H9 (cell line): ENCODE measurements at regions not wholly inside any gene's neighbourhood (a gene's known extent, or its start where the extent isn't known, plus 50 kb on each side); places are given as distances from the start of the nearest gene placed in this dataset.

Experiments
- DNase-seq: peaks from one replicate; pipeline ENCODE4 v3.0.0-alpha.2; 2017
- H2AFZ ChIP-seq: one replicate; pipeline ENCODE4 v1.6.1; 2013; ENCODE audit warnings: mild to moderate bottlenecking, low read length, control low read depth, moderate library complexity
- H2AK5ac ChIP-seq: 2 replicates; pipeline ENCODE4 v1.6.1; 2013; ENCODE audit warnings: low read length, control low read depth, mixed read lengths; ENCODE audit not compliant: insufficient read length
- H2BK120ac ChIP-seq: one replicate; pipeline ENCODE4 v1.6.1; 2013; ENCODE audit warnings: low read depth, mild to moderate bottlenecking, low read length, control low read depth, inconsistent platforms; ENCODE audit not compliant: poor library complexity, severe bottlenecking
- H2BK12ac ChIP-seq: 2 replicates; pipeline ENCODE4 v1.6.1; 2013; ENCODE audit warnings: low read length, control low read depth, mixed read lengths, low read depth; ENCODE audit not compliant: insufficient read length
- H2BK15ac ChIP-seq: 2 replicates; pipeline ENCODE4 v1.6.1; 2013; ENCODE audit warnings: low read depth, low read length, control low read depth
- H2BK20ac ChIP-seq: one replicate; pipeline ENCODE4 v1.6.1; 2013; ENCODE audit warnings: low read depth, mild to moderate bottlenecking, low read length, control low read depth, inconsistent platforms; ENCODE audit not compliant: poor library complexity, severe bottlenecking
- H2BK5ac ChIP-seq: 2 replicates; pipeline ENCODE4 v1.6.1; 2013; ENCODE audit warnings: low read length, control low read depth, mixed read lengths; ENCODE audit not compliant: insufficient read length
- H3K14ac ChIP-seq: 2 replicates; pipeline ENCODE4 v1.6.1; 2013; ENCODE audit warnings: low read length, control low read depth; ENCODE audit not compliant: insufficient read depth
- H3K18ac ChIP-seq: 2 replicates; pipeline ENCODE4 v1.6.1; 2013; ENCODE audit warnings: low read depth, mild to moderate bottlenecking, mixed read lengths, low read length, control low read depth; ENCODE audit not compliant: insufficient read length
- H3K23ac ChIP-seq: 2 replicates; pipeline ENCODE4 v1.6.1; 2013; ENCODE audit warnings: low read length, control low read depth, mixed read lengths, low read depth; ENCODE audit not compliant: insufficient read length
- H3K23me2 ChIP-seq: 2 replicates; pipeline ENCODE4 v1.6.1; 2013; ENCODE audit warnings: low read depth, mild to moderate bottlenecking, mixed read lengths, low read length, control low read depth; ENCODE audit not compliant: insufficient read length, poor library complexity, severe bottlenecking
- H3K27ac ChIP-seq: 2 replicates; pipeline ENCODE4 v1.5.1; 2013; ENCODE audit warnings: low read length, control low read depth, mixed read lengths, low read depth; ENCODE audit not compliant: insufficient read length
- H3K27me3 ChIP-seq: 2 replicates; pipeline ENCODE4 v1.6.1; 2013; ENCODE audit warnings: low read length, control low read depth, inconsistent platforms; ENCODE audit not compliant: insufficient read depth
- H3K4ac ChIP-seq: 2 replicates; pipeline ENCODE4 v1.6.1; 2013; ENCODE audit warnings: low read depth, mild to moderate bottlenecking, control low read depth, inconsistent platforms, low read length, moderate library complexity
- H3K4me1 ChIP-seq: 2 replicates; pipeline ENCODE4 v1.6.1; 2013; ENCODE audit warnings: low read length, control low read depth, inconsistent platforms; ENCODE audit not compliant: insufficient read depth
- H3K4me2 ChIP-seq: 2 replicates; pipeline ENCODE4 v1.6.1; 2013; ENCODE audit warnings: low read length, control low read depth, mixed read lengths; ENCODE audit not compliant: insufficient read length, insufficient read depth
- H3K56ac ChIP-seq: 2 replicates; pipeline ENCODE4 v1.6.1; 2013; ENCODE audit warnings: low read depth, mild to moderate bottlenecking, mixed read lengths, low read length, control low read depth; ENCODE audit not compliant: insufficient read length
- H3K79me1 ChIP-seq: 2 replicates; pipeline ENCODE4 v1.6.1; 2013; ENCODE audit warnings: low read depth, mild to moderate bottlenecking, moderate library complexity, low read length, control low read depth, inconsistent platforms; ENCODE audit not compliant: insufficient read depth, poor library complexity, severe bottlenecking
- H3K79me2 ChIP-seq: 2 replicates; pipeline ENCODE4 v1.6.1; 2013; ENCODE audit warnings: low read length, control low read depth, inconsistent platforms; ENCODE audit not compliant: insufficient read depth
- H3K9ac ChIP-seq: 2 replicates; pipeline ENCODE4 v1.6.1; 2013; ENCODE audit warnings: low read length, control low read depth, mixed read lengths; ENCODE audit not compliant: insufficient read length; ENCODE audit errors: extremely low read depth
- H3K9me3 ChIP-seq: one replicate; pipeline ENCODE4 v1.6.1; 2013; ENCODE audit warnings: low read depth, low read length, inconsistent platforms; ENCODE audit not compliant: control insufficient read depth
- H3T11ph ChIP-seq: one replicate; pipeline ENCODE4 v1.6.1; 2013; ENCODE audit warnings: mild to moderate bottlenecking, low read length, control low read depth, inconsistent platforms
- H4K20me1 ChIP-seq: one replicate; pipeline ENCODE4 v1.6.1; 2013; ENCODE audit not compliant: control insufficient read depth, insufficient read length, insufficient read depth
- H4K5ac ChIP-seq: 2 replicates; pipeline ENCODE4 v1.6.1; 2013; ENCODE audit warnings: low read depth, mild to moderate bottlenecking, mixed read lengths, low read length, control low read depth; ENCODE audit not compliant: insufficient read length
- H4K8ac ChIP-seq: replicated peaks from 2 replicates; pipeline ENCODE4 v1.6.1; 2013; ENCODE audit warnings: low read length, control low read depth, mixed read lengths, low read depth; ENCODE audit not compliant: insufficient read length
- H4K91ac ChIP-seq: 2 replicates; pipeline ENCODE4 v1.6.1; 2013; ENCODE audit warnings: low read depth, mild to moderate bottlenecking, moderate library complexity, mixed read lengths, low read length, control low read depth; ENCODE audit not compliant: insufficient read length
- H3K27ac Mint-ChIP-seq, 3 experiments: 2 replicates in 2 of 3; 3 replicates in 1 of 3; pipeline ENCODE4 v1.8.0; 2020 to 2021; ENCODE audit warnings: mixed read lengths in 3 of 3, mild to moderate bottlenecking in 1 of 3, moderate library complexity in 1 of 3
- H3K27me3 Mint-ChIP-seq: 2 replicates; pipeline ENCODE4 v1.8.0; 2021; ENCODE audit warnings: low read depth, mild to moderate bottlenecking, moderate library complexity, mixed read lengths
- H3K36me3 Mint-ChIP-seq, 3 experiments: 2 replicates in 2 of 3; 3 replicates in 1 of 3; pipeline ENCODE4 v1.8.0; 2020 to 2021; ENCODE audit warnings: low read depth in 3 of 3, mixed read lengths in 3 of 3; ENCODE audit not compliant: insufficient read depth in 1 of 3
- H3K4me1 Mint-ChIP-seq, 2 experiments: 2 replicates each; pipeline ENCODE4 v1.8.0; 2020; ENCODE audit warnings: mixed read lengths in 2 of 2
- H3K4me3 Mint-ChIP-seq, 2 experiments: 2 replicates in 1 of 2; 3 replicates in 1 of 2; pipeline ENCODE4 v1.8.0; 2020 to 2021; ENCODE audit warnings: mild to moderate bottlenecking in 2 of 2, mixed read lengths in 2 of 2, moderate library complexity in 1 of 2
- H3K9me3 Mint-ChIP-seq, 2 experiments: 2 replicates in 1 of 2; 3 replicates in 1 of 2; pipeline ENCODE4 v1.8.0; 2020; ENCODE audit warnings: mild to moderate bottlenecking in 2 of 2, mixed read lengths in 2 of 2, moderate library complexity in 1 of 2
- WGBS: extraction: QIAGEN DNeasy Blood & Tissue Kit; methylation state at CpG from one replicate; pipeline ENCODE4 v1.1.7; 2013; ENCODE audit warnings: missing lambda C conversion rate, low lambda C conversion rate, mixed read lengths; ENCODE audit not compliant: insufficient read length; ENCODE audit errors: extremely low coverage; 5-methylcytosine and 5-hydroxymethylcytosine counted together
- TF ChIP-seq, protein P1 (sequence below): fragments of 200-600 bp; sonication (generic); conservative IDR thresholded peaks from 3 replicates; pipeline ENCODE4 v1.8.0; 2021; ENCODE audit warnings: antibody characterized with exemption, mild to moderate bottlenecking

DNA sequence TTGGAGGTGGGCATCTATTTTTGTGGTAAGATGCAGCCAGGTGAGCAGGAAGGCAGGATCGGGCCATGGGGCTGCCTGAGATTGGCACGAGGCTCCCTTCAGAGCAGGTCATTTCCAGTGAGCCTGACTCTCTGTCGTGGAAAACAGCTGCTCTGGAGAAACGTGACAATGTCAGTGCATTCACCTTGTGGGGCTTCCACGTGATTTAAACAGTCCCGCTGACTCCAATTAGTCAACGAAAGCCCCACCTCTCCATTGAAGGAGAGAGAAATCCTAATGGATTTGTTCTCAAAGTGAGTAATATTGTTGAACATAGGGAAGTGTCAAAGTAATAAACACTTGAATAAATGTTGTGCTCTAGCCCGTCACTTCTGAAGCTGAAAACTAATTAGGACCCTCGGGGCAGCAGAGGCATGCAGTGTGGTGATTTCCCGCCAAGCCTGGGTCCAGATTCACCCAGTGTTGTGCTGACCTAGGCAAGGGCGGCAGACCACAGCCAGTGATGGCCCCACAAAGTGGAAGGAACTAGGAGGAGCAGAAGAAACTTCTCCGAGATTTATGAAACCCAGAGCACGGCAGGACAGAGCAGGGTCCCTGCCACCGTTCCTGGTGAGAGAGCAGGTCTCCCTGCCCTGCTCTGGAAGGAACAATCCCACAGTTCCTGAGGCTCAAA lies 172.5 kb upstream of the C1orf174 start:
- TF ChIP-seq, protein P1, sequence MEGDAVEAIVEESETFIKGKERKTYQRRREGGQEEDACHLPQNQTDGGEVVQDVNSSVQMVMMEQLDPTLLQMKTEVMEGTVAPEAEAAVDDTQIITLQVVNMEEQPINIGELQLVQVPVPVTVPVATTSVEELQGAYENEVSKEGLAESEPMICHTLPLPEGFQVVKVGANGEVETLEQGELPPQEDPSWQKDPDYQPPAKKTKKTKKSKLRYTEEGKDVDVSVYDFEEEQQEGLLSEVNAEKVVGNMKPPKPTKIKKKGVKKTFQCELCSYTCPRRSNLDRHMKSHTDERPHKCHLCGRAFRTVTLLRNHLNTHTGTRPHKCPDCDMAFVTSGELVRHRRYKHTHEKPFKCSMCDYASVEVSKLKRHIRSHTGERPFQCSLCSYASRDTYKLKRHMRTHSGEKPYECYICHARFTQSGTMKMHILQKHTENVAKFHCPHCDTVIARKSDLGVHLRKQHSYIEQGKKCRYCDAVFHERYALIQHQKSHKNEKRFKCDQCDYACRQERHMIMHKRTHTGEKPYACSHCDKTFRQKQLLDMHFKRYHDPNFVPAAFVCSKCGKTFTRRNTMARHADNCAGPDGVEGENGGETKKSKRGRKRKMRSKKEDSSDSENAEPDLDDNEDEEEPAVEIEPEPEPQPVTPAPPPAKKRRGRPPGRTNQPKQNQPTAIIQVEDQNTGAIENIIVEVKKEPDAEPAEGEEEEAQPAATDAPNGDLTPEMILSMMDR = no peak
- H3K18ac ChIP-seq = no peak overlapping the region
- H4K91ac ChIP-seq = no peak overlapping the region
- Mint-ChIP-seq H3K27me3 (peaks cover 11% of the 10 kb centered on the region), H3K27ac (peak overlapping the region in 2 of 3 experiments; percentile 25 to 51; a peak in 3 of 7 replicates), H3K4me1 (peaks cover 31 to 48% of the 10 kb centered on the region in 2 experiments), H3K9me3 (no peaks in the 10 kb centered on the region; a peak in 1 of 5 replicates), H3K4me3 (no peak overlapping the region), H3K36me3 (no peaks in the 10 kb centered on the region; a peak in 2 of 7 replicates)
- no peak for DNase-seq
- no peaks in the 10 kb centered on the region for H3K9me3 ChIP-seq
- no peak overlapping the region for H3K27ac ChIP-seq
- no peak overlapping the region for H2BK120ac ChIP-seq
- H3K79me2 ChIP-seq = no peaks in the 10 kb centered on the region
- no peak overlapping the region for H2AFZ ChIP-seq
- no CpG with 5 or more reads among the region's 14 CpGs for WGBS
- H3K4me1 ChIP-seq = peaks cover 16% of the 10 kb centered on the region; the same call in 1 of the 2 replicates
- no peak overlapping the region for H2BK12ac ChIP-seq
- H3K56ac ChIP-seq = no peak overlapping the region
- H4K20me1 ChIP-seq = no peaks in the 10 kb centered on the region
- H3K79me1 ChIP-seq = no peaks in the 10 kb centered on the region
- no peak overlapping the region for H2BK5ac ChIP-seq
- H3K4ac ChIP-seq = no peak overlapping the region
- H2BK20ac ChIP-seq = no peak overlapping the region
- H2AK5ac ChIP-seq = no peak overlapping the region
- no peak overlapping the region for H3K4me2 ChIP-seq
- H3K14ac ChIP-seq = no peak overlapping the region; the same call in 1 of the 2 replicates
- H2BK15ac ChIP-seq = no peak overlapping the region
- no peak overlapping the region for H4K5ac ChIP-seq
- H3K9ac ChIP-seq = no peak overlapping the region
- H3K23me2 ChIP-seq = no peaks in the 10 kb centered on the region
- no peaks in the 10 kb centered on the region; the same call in 1 of the 2 replicates for H3K27me3 ChIP-seq
- no peak overlapping the region for H3K23ac ChIP-seq
- no peak overlapping the region for H4K8ac ChIP-seq
- no peak overlapping the region for H3T11ph ChIP-seq
